Endothelial cell of umbilical vein (primary cell): ENCODE measurements at regions not wholly inside any gene's neighbourhood (a gene's known extent, or its start where the extent isn't known, plus 50 kb on each side); places are given as distances from the start of the nearest gene placed in this dataset.

ENCODE experiments used
- BruUV-seq: library from RNA; stranded (reverse); fragments of 400-500 nt; replicated peaks from 2 replicates; lab custom pipeline; 2021; lab: Mats Ljungman, UMichigan
- CTCF ChIA-PET: fragments of 300-600, 350-600 bp; sonication (Branson Sonifier 250); formaldehyde crosslinking; loops from one replicate; lab custom pipeline; 2021; ENCODE audit warnings: antibody characterized with exemption, inconsistent platforms; lab: Charles Lee
- POLR2A ChIA-PET: fragments of 300-600, 350-600 bp; sonication (Branson Sonifier 250); formaldehyde crosslinking; loops from one replicate; lab custom pipeline; 2021; ENCODE audit warnings: antibody characterized with exemption, inconsistent platforms; lab: Charles Lee
- DNase-seq: peaks from one replicate; pipeline ENCODE4 v3.0.0-alpha.2; 2011; ENCODE audit warnings: low read depth, low spot score
- FAIRE-seq: peaks from 2 replicates; lab custom pipeline; 2011; peaks lifted over from hg19 to GRCh38; lab: Jason Lieb, UNC
- H2AFZ ChIP-seq: 2 replicates; pipeline ENCODE4 v1.6.0; 2012; ENCODE audit warnings: low read depth, low read length, control low read depth, inconsistent platforms
- H3K27ac ChIP-seq: 2 replicates; pipeline ENCODE4 v1.5.1; 2011; ENCODE audit warnings: low read depth, mild to moderate bottlenecking, control low read depth, low read length, moderate library complexity; ENCODE audit not compliant: insufficient read depth
- H3K27me3 ChIP-seq, 2 experiments: 2 replicates each; pipeline versions ENCODE4 v1.6.0 to v1.6.1; 2011; ENCODE audit warnings: low read length in 2 of 2, mixed read lengths in 1 of 2; ENCODE audit not compliant: control insufficient read depth in 2 of 2, insufficient read depth in 2 of 2
- H3K36me3 ChIP-seq, 2 experiments: 2 replicates in 1 of 2; 3 replicates in 1 of 2; pipeline ENCODE4 v1.5.1; 2011; ENCODE audit warnings: low read length in 2 of 2, mild to moderate bottlenecking in 1 of 2, moderate library complexity in 1 of 2; ENCODE audit not compliant: control insufficient read depth in 2 of 2, insufficient read depth in 2 of 2; ENCODE audit errors: extremely low read depth in 1 of 2
- H3K4me1 ChIP-seq: 3 replicates; pipeline ENCODE4 v1.5.1; 2011; ENCODE audit warnings: mild to moderate bottlenecking, low read length; ENCODE audit not compliant: control insufficient read depth, insufficient read depth; ENCODE audit errors: extremely low read depth
- H3K4me2 ChIP-seq: 2 replicates; pipeline ENCODE4 v1.6.1; 2011; ENCODE audit warnings: low read length, control low read depth, mixed read lengths; ENCODE audit not compliant: insufficient read depth
- H3K4me3 ChIP-seq, 3 experiments: fragments of 200-600 bp in 1 of 3; sonication (generic), shearing (Covaris generic) in 1 of 3; replicated peaks in 1 of 3; 2 replicates each; pipeline ENCODE4 v1.5.1; 2011 to 2016; ENCODE audit warnings: control low read depth in 3 of 3, low read length in 3 of 3, mild to moderate bottlenecking in 2 of 3, inconsistent platforms in 1 of 3, low read depth in 1 of 3, moderate library complexity in 1 of 3; ENCODE audit not compliant: insufficient read depth in 1 of 3
- H3K79me2 ChIP-seq: 2 replicates; pipeline ENCODE4 v1.6.0; 2012; ENCODE audit warnings: low read length, inconsistent platforms; ENCODE audit not compliant: control insufficient read depth, insufficient read depth
- H3K9ac ChIP-seq: replicated peaks from 2 replicates; pipeline ENCODE3; 2011; ENCODE audit warnings: low read length, control low read depth; ENCODE audit not compliant: insufficient read depth; ENCODE audit errors: extremely low read depth
- H3K9me1 ChIP-seq: replicated peaks from 3 replicates; pipeline ENCODE4 v1.6.0; 2011; ENCODE audit warnings: mild to moderate bottlenecking, low read length; ENCODE audit not compliant: control insufficient read depth, insufficient read depth; ENCODE audit errors: extremely low read depth
- H3K9me3 ChIP-seq: replicated peaks from 2 replicates; pipeline ENCODE4 v1.5.1; 2012; ENCODE audit warnings: low read length, inconsistent platforms; ENCODE audit not compliant: control insufficient read depth, insufficient read depth
- H4K20me1 ChIP-seq: replicated peaks from 2 replicates; pipeline ENCODE3; 2011; ENCODE audit warnings: mild to moderate bottlenecking, low read length; ENCODE audit not compliant: control insufficient read depth, insufficient read depth; ENCODE audit errors: extremely low read depth
- EZH2 ChIP-seq: IDR thresholded peaks from 2 replicates; pipeline ENCODE4 v1.6.1; 2012; ENCODE audit warnings: borderline replicate concordance, low read depth, mild to moderate bottlenecking, moderate library complexity, low read length, inconsistent platforms; ENCODE audit not compliant: severe bottlenecking
- FOS ChIP-seq: IDR thresholded peaks from 2 replicates; pipeline ENCODE4 v1.6.1; 2011; ENCODE audit warnings: mild to moderate bottlenecking, low read length, moderate library complexity, borderline replicate concordance; ENCODE audit not compliant: insufficient read depth
- GATA2 ChIP-seq: IDR thresholded peaks from 2 replicates; pipeline ENCODE4 v1.7.0; 2011; ENCODE audit warnings: low read depth, mild to moderate bottlenecking, moderate library complexity, mixed read lengths, low read length; ENCODE audit not compliant: insufficient read length, insufficient read depth
- JUN ChIP-seq: IDR thresholded peaks from 2 replicates; pipeline ENCODE4 v1.6.1; 2011; ENCODE audit warnings: borderline replicate concordance, low read depth; ENCODE audit not compliant: insufficient read length, insufficient read depth
- MYC ChIP-seq: IDR thresholded peaks from one replicate; pipeline ENCODE4 v1.6.1; 2011; ENCODE audit warnings: mild to moderate bottlenecking, low read depth, low read length
- POLR2A ChIP-seq: IDR thresholded peaks from 2 replicates; pipeline ENCODE4 v1.6.1; 2012; ENCODE audit warnings: low read depth, mild to moderate bottlenecking, control low read depth, low read length
- POLR2AphosphoS5 ChIP-seq: IDR thresholded peaks from 2 replicates; pipeline ENCODE4 v1.6.1; 2012; ENCODE audit warnings: low read depth, mild to moderate bottlenecking, control low read depth, low read length, moderate library complexity; ENCODE audit not compliant: insufficient read depth
- dilution Hi-C: fragments of 300-500 bp; cut with MboI; formaldehyde crosslinking; loops from one replicate; pipeline ENCODE4 v1.15.0; 2019; ENCODE audit warnings: low sequenced_read_pairs; ENCODE audit not compliant: extremely low pct_ligation_motif_present
- intact Hi-C: fragments of 100-400 bp; cut with micrococcal nuclease; formaldehyde crosslinking; loops from one replicate; pipeline ENCODE4 v1.10.0; 2022
- TF ChIP-seq, protein P1 (sequence below): IDR thresholded peaks from 2 replicates; pipeline ENCODE4 v1.6.1; 2011; ENCODE audit not compliant: insufficient read depth, insufficient read length
- TF ChIP-seq, protein P2 (sequence below), 2 donors: IDR thresholded peaks; 1 replicate in 1 of 2; 2 replicates in 1 of 2; pipeline ENCODE4 v1.5.1; 2011; ENCODE audit warnings: low read length in 2 of 2, mild to moderate bottlenecking in 2 of 2, moderate library complexity in 2 of 2, control low read depth in 1 of 2, inconsistent platforms in 1 of 2, low read depth in 1 of 2; ENCODE audit not compliant: insufficient read depth in 1 of 2; ENCODE audit errors: extremely low read depth in 1 of 2

DNA sequence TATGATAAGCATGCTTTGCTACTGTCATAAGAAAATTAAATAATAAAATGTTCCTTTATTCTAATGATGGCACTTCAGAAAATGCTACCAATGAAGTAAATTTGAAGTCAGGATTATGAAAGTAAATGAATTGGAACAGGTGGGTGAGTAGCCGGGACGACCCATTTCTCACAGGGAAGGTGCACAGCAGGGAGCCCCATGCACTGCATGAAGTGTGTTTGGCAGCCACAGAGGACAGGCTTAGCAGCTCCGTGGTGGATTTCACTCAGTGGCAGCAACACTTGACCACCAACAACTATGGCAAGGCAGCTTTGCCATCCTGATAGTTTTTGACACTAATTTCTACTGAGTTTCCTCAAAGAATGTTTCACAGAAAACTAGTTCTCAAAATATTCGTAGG is 146.3 kb downstream of the ATL2 start:
- FAIRE-seq: no peak
- CTCF ChIA-PET: no interaction called here
- no TSS peak for BruUV-seq

More for the DNA sequence above, 146.3 kb downstream of the ATL2 start:
- DNase-seq: no peak
- Histone ChIP-seq H3K4me3 (no peak overlapping the region), H3K9ac (no peak overlapping the region), H3K27me3 (peaks cover 0 to 7% of the 10 kb centered on the region in 2 experiments), H3K79me2 (no peaks in the 10 kb centered on the region), H3K9me3 (no peaks in the 10 kb centered on the region), H3K9me1 (no peaks in the 10 kb centered on the region), H3K27ac (no peak overlapping the region), H4K20me1 (no peaks in the 10 kb centered on the region), H3K36me3 (no peaks in the 10 kb centered on the region), H3K4me1 (no peaks in the 10 kb centered on the region), H2AFZ (no peak overlapping the region), H3K4me2 (no peak overlapping the region)
- intact Hi-C loops (no loop called here), dilution Hi-C loops (no loop called here)
- POLR2A ChIA-PET: no interaction called here
- TF ChIP-seq, protein P1, sequence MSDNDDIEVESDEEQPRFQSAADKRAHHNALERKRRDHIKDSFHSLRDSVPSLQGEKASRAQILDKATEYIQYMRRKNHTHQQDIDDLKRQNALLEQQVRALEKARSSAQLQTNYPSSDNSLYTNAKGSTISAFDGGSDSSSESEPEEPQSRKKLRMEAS: no peak
- TF ChIP-seq, protein P2, sequence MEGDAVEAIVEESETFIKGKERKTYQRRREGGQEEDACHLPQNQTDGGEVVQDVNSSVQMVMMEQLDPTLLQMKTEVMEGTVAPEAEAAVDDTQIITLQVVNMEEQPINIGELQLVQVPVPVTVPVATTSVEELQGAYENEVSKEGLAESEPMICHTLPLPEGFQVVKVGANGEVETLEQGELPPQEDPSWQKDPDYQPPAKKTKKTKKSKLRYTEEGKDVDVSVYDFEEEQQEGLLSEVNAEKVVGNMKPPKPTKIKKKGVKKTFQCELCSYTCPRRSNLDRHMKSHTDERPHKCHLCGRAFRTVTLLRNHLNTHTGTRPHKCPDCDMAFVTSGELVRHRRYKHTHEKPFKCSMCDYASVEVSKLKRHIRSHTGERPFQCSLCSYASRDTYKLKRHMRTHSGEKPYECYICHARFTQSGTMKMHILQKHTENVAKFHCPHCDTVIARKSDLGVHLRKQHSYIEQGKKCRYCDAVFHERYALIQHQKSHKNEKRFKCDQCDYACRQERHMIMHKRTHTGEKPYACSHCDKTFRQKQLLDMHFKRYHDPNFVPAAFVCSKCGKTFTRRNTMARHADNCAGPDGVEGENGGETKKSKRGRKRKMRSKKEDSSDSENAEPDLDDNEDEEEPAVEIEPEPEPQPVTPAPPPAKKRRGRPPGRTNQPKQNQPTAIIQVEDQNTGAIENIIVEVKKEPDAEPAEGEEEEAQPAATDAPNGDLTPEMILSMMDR (IDR thresholded peaks at IDR 0.05; ENCODE audit: extremely low read depth in 1 of 2, insufficient read depth in 1 of 2, low read depth in 1 of 2, low read length in 2 of 2): no peak
- TF ChIP-seq FOS: no peak
- no peak for TF ChIP-seq POLR2AphosphoS5
- no peak for TF ChIP-seq GATA2
- no peak for TF ChIP-seq MYC
- TF ChIP-seq JUN: no peak
- no peak for TF ChIP-seq POLR2A
- TF ChIP-seq EZH2: no peak
